ENCODE measurements at regions not wholly inside any gene's neighbourhood (a gene's known extent, or its start where the extent isn't known, plus 50 kb on each side); places are given as distances from the start of the nearest gene placed in this dataset.

GRCh38 chr11:8340296-8340695, 76.6 kb upstream of the LMO1 start:
- Histone ChIP-seq H3K4me2 (replicated peaks; ENCODE audit: low read depth, low read length, poor library complexity, severe bottlenecking) (no peak overlapping the region), H2AFZ (ENCODE audit: insufficient read depth, low read depth, low read length, poor library complexity, severe bottlenecking) (no peak overlapping the region), H3K9me3 (ENCODE audit: control extremely low read depth in 1 of 3, control insufficient read depth in 2 of 3, insufficient read depth in 1 of 3, low read length in 2 of 3) (peaks cover 0 to 9% (median 0%) of the 10 kb centered on the region in 3 donors), H3K36me3 (replicated peaks in 1 of 2; ENCODE audit: control extremely low read depth in 1 of 2, control insufficient read depth in 1 of 2, extremely low read depth in 1 of 2, insufficient read depth in 2 of 2, low read length in 1 of 2) (no peaks in the 10 kb centered on the region), H3K79me2 (ENCODE audit: control insufficient read depth, insufficient read depth, low read length) (no peaks in the 10 kb centered on the region), H3K9ac (ENCODE audit: low read length) (no peak overlapping the region), H3K27ac (ENCODE audit: low read length in 2 of 2) (no peak overlapping the region), H3K27me3 (replicated peaks in 1 of 4; ENCODE audit: control extremely low read depth in 1 of 4, control insufficient read depth in 3 of 4, insufficient read depth in 4 of 4, low read length in 3 of 4) (no peaks in the 10 kb centered on the region), H3K4me1 (ENCODE audit: control insufficient read depth in 2 of 2, insufficient read depth in 2 of 2, low read length in 2 of 2) (peaks cover 17 to 35% of the 10 kb centered on the region in 2 donors), H4K20me1 (ENCODE audit: control insufficient read depth, insufficient read depth, low read length, poor library complexity, severe bottlenecking) (no peaks in the 10 kb centered on the region), H3K4me3 (ENCODE audit: control extremely low read depth in 1 of 5, extremely low read depth in 1 of 5, insufficient read depth in 1 of 5, low read depth in 2 of 5, low read length in 4 of 5) (no peak overlapping the region)
- CTCF ChIA-PET = interaction anchor here (1.1 to 1.2 kb wide), 2 partner anchors 195 to 226 kb away, joined by 5 to 6 read pairs; no protein-coding TSS in a partner anchor
- Mint-ChIP-seq H3K4me1 (peaks cover 30% of the 10 kb centered on the region), H3K4me3 (no peak overlapping the region), H3K9me3 (ENCODE audit: insufficient read depth) (no peaks in the 10 kb centered on the region), H3K27ac (no peak overlapping the region), H3K27me3 (peaks cover 6% of the 10 kb centered on the region)
- POLR2A ChIA-PET = no interaction called here
- no peak for ATAC-seq (ENCODE audit: low read depth)
- TF ChIP-seq CTCF (IDR thresholded peaks at IDR 0.05) (no peak), EZH2 (IDR thresholded peaks at IDR 0.05; ENCODE audit: borderline replicate concordance, insufficient read depth, low read depth, low read length, poor library complexity, severe bottlenecking) (no peak)
- DNase-seq = no peak
- WGBS (ENCODE audit: insufficient coverage) = no CpG with 5 or more reads among the region's 1 CpG
- intact Hi-C loops (cut with micrococcal nuclease) = no loop called here

- Histone ChIP-seq H4K20me1 (ENCODE audit: control insufficient read depth, insufficient read depth, low read length, poor library complexity, severe bottlenecking) (no peaks in the 10 kb centered on the region), H3K4me2 (replicated peaks; ENCODE audit: low read depth, low read length, poor library complexity, severe bottlenecking) (no peak overlapping the region), H3K9ac (ENCODE audit: low read length) (no peak overlapping the region), H2AFZ (ENCODE audit: insufficient read depth, low read depth, low read length, poor library complexity, severe bottlenecking) (no peak overlapping the region), H3K4me3 (ENCODE audit: control extremely low read depth in 1 of 5, extremely low read depth in 1 of 5, insufficient read depth in 1 of 5, low read depth in 2 of 5, low read length in 4 of 5) (no peak overlapping the region), H3K9me3 (ENCODE audit: control extremely low read depth in 1 of 3, control insufficient read depth in 2 of 3, insufficient read depth in 1 of 3, low read length in 2 of 3) (peaks cover 0 to 9% (median 0%) of the 10 kb centered on the region in 3 donors), H3K36me3 (replicated peaks in 1 of 2; ENCODE audit: control extremely low read depth in 1 of 2, control insufficient read depth in 1 of 2, extremely low read depth in 1 of 2, insufficient read depth in 2 of 2, low read length in 1 of 2) (no peaks in the 10 kb centered on the region), H3K27ac (ENCODE audit: low read length in 2 of 2) (no peak overlapping the region), H3K4me1 (ENCODE audit: control insufficient read depth in 2 of 2, insufficient read depth in 2 of 2, low read length in 2 of 2) (peaks cover 17 to 35% of the 10 kb centered on the region in 2 donors), H3K79me2 (ENCODE audit: control insufficient read depth, insufficient read depth, low read length) (no peaks in the 10 kb centered on the region), H3K27me3 (replicated peaks in 1 of 4; ENCODE audit: control extremely low read depth in 1 of 4, control insufficient read depth in 3 of 4, insufficient read depth in 4 of 4, low read length in 3 of 4) (no peaks in the 10 kb centered on the region)
- Mint-ChIP-seq H3K27me3 (no peaks in the 10 kb centered on the region), H3K4me3 (no peak overlapping the region), H3K4me1 (peaks cover 30% of the 10 kb centered on the region), H3K9me3 (ENCODE audit: insufficient read depth) (no peaks in the 10 kb centered on the region), H3K27ac (no peak overlapping the region)
- intact Hi-C loops (cut with micrococcal nuclease) = no loop called here
- no peak for ATAC-seq (ENCODE audit: low read depth)
- DNase-seq = no peak
- ChIA-PET POLR2A (no interaction called here), CTCF (interaction anchor here (1.1 kb wide), 1 partner anchor 194 kb away, joined by 6 read pairs; no protein-coding TSS in a partner anchor)
- TF ChIP-seq EZH2 (IDR thresholded peaks at IDR 0.05; ENCODE audit: borderline replicate concordance, insufficient read depth, low read depth, low read length, poor library complexity, severe bottlenecking) (no peak), CTCF (IDR thresholded peaks at IDR 0.05) (no peak)
- WGBS (ENCODE audit: insufficient coverage) = 74% methylated on average over 18 of the region's 25 CpGs
Measured at GRCh38 chr11:8339592-8340022, 75.9 kb upstream of the LMO1 start.

Data from B cell (primary cell).